A673 (cell line): ENCODE measurements at regions not wholly inside any gene's neighbourhood (a gene's known extent, or its start where the extent isn't known, plus 50 kb on each side); places are given as distances from the start of the nearest gene placed in this dataset.

Experiments
- BruUV-seq: library from RNA; stranded (reverse); fragments of 400-500 nt; replicated peaks from 2 replicates; lab custom pipeline; 2021; lab: Mats Ljungman, UMichigan
- CTCF ChIA-PET: fragments of 300-600 bp; sonication (Branson Sonifier 250); formaldehyde crosslinking; loops from one replicate; lab custom pipeline; 2022; ENCODE audit warnings: antibody characterized with exemption; lab: Charles Lee
- POLR2A ChIA-PET: fragments of 300-600 bp; sonication (Branson Sonifier 250); formaldehyde crosslinking; loops from one replicate; lab custom pipeline; 2022; ENCODE audit warnings: antibody characterized with exemption; ENCODE audit not compliant: low non-redundant PET; lab: Charles Lee
- DNase-seq: peaks from one replicate; pipeline ENCODE4 v3.0.0-alpha.2; 2015; ENCODE audit warnings: low spot score
- H3K27ac ChIP-seq: fragments of 200-600 bp; sonication (generic); 2 replicates; pipeline ENCODE4 v1.5.1; 2016; ENCODE audit warnings: mixed run types, low read depth, mild to moderate bottlenecking, mixed read lengths, antibody characterized with exemption, low read length; ENCODE audit not compliant: poor library complexity, severe bottlenecking
- H3K27me3 ChIP-seq: fragments of 200-600 bp; sonication (generic); replicated peaks from 2 replicates; pipeline ENCODE4 v1.6.1; 2017; ENCODE audit warnings: mixed run types, low read depth, mild to moderate bottlenecking, mixed read lengths, antibody characterized with exemption, low read length; ENCODE audit not compliant: insufficient read depth, poor library complexity
- H3K36me3 ChIP-seq: fragments of 200-600 bp; sonication (generic); 2 replicates; pipeline ENCODE4 v1.6.1; 2016; ENCODE audit warnings: mixed run types, mild to moderate bottlenecking, mixed read lengths, antibody characterized with exemption, low read length; ENCODE audit not compliant: insufficient read depth, poor library complexity, severe bottlenecking
- H3K4me1 ChIP-seq: fragments of 200-600 bp; sonication (generic); 2 replicates; pipeline ENCODE4 v1.6.1; 2017; ENCODE audit warnings: mixed run types, mild to moderate bottlenecking, mixed read lengths, antibody characterized with exemption, low read length; ENCODE audit not compliant: insufficient read depth, poor library complexity, severe bottlenecking
- H3K4me3 ChIP-seq: fragments of 200-600 bp; sonication (generic); 2 replicates; pipeline ENCODE4 v1.5.1; 2016; ENCODE audit warnings: low read depth, mixed run types, mild to moderate bottlenecking, mixed read lengths, low read length; ENCODE audit not compliant: poor library complexity, severe bottlenecking
- H3K9me3 ChIP-seq: fragments of 200-600 bp; sonication (generic); 2 replicates; pipeline ENCODE4 v1.6.1; 2016; ENCODE audit warnings: mixed run types, low read depth, mild to moderate bottlenecking, mixed read lengths, antibody characterized with exemption, low read length; ENCODE audit not compliant: poor library complexity, severe bottlenecking
- CTCF ChIP-seq: fragments of 300-800, 200-600 bp; sonication (generic); conservative IDR thresholded peaks from 2 replicates; pipeline ENCODE4 v1.5.1; 2017; ENCODE audit warnings: low read depth, mild to moderate bottlenecking, antibody characterized with exemption, low read length, moderate library complexity, mixed read lengths
- EZH2 ChIP-seq: fragments of 200-600 bp; sonication (generic); IDR thresholded peaks from 2 replicates; pipeline ENCODE4 v1.6.1; 2017; ENCODE audit warnings: borderline replicate concordance, low read depth, mild to moderate bottlenecking, mixed read lengths, antibody characterized with exemption, low read length; ENCODE audit not compliant: poor library complexity, severe bottlenecking
- intact Hi-C: fragments of 100-400 bp; cut with micrococcal nuclease; formaldehyde crosslinking; loops from one replicate; pipeline ENCODE4 v1.10.0; 2022; ENCODE audit not compliant: unreplicated experiment

- Histone ChIP-seq H3K9me3 (no peaks in the 10 kb centered on the region), H3K27me3 (peaks cover 48% of the 10 kb centered on the region), H3K4me3 (peak overlapping the region; percentile 40), H3K4me1 (no peaks in the 10 kb centered on the region), H3K36me3 (no peaks in the 10 kb centered on the region), H3K27ac (no peak overlapping the region)
- no peak for TF ChIP-seq CTCF
- TF ChIP-seq EZH2 = peak; percentile 65
- DNase-seq = no peak
- no TSS peak for BruUV-seq
- intact Hi-C loops = no loop called here
- ChIA-PET CTCF (interaction anchor here (0.5 kb wide), 1 partner anchor 18 kb away, joined by 3 read pairs; no protein-coding TSS in a partner anchor), POLR2A (no interaction called here)
Measured at GRCh38 chr6:166253778-166254204, 54.4 kb downstream of the PRR18 start.

GRCh38 chr6:166253281-166253681, 54.9 kb downstream of the PRR18 start:
- no peaks in the 10 kb centered on the region for H3K36me3 ChIP-seq
- ChIA-PET CTCF (interaction anchor here (0.5 kb wide), 1 partner anchor 17 kb away, joined by 3 read pairs; no protein-coding TSS in a partner anchor), POLR2A (no interaction called here)
- H3K27me3 ChIP-seq = peaks cover 48% of the 10 kb centered on the region
- peak; percentile 31 for DNase-seq
- TF ChIP-seq EZH2 (no peak), CTCF (no peak)
- BruUV-seq = no TSS peak
- H3K9me3 ChIP-seq = no peaks in the 10 kb centered on the region
- no peaks in the 10 kb centered on the region for H3K4me1 ChIP-seq
- intact Hi-C loops = no loop called here
- H3K4me3 ChIP-seq = peak overlapping the region; percentile 40
- H3K27ac ChIP-seq = no peak overlapping the region

- no peak overlapping the region for H3K4me3 ChIP-seq
- no peaks in the 10 kb centered on the region for H3K4me1 ChIP-seq
- no peaks in the 10 kb centered on the region for H3K36me3 ChIP-seq
- TF ChIP-seq CTCF = no peak
- no peak for TF ChIP-seq EZH2
- peaks cover 48% of the 10 kb centered on the region for H3K27me3 ChIP-seq
- intact Hi-C loops = no loop called here
- DNase-seq = no peak
- CTCF ChIA-PET = interaction anchor here (0.7 kb wide), 1 partner anchor 25 kb away, joined by 7 read pairs; no protein-coding TSS in a partner anchor
- H3K9me3 ChIP-seq = no peaks in the 10 kb centered on the region
- POLR2A ChIA-PET = no interaction called here
- no TSS peak for BruUV-seq
- no peak overlapping the region for H3K27ac ChIP-seq
Measured at GRCh38 chr6:166252601-166253000, 55.6 kb downstream of the PRR18 start.
